HUES64 (cell line): ENCODE measurements at regions not wholly inside any gene's neighbourhood (a gene's known extent, or its start where the extent isn't known, plus 50 kb on each side); places are given as distances from the start of the nearest gene placed in this dataset.

ENCODE experiments used
- H3K27ac ChIP-seq: 2 replicates; pipeline ENCODE4 v1.7.0; 2013; ENCODE audit warnings: low read depth, low read length, inconsistent platforms
- H3K27me3 ChIP-seq: 2 replicates; pipeline ENCODE4 v1.6.1; 2013; ENCODE audit warnings: mild to moderate bottlenecking, low read length; ENCODE audit not compliant: insufficient read depth
- H3K36me3 ChIP-seq: 2 replicates; pipeline ENCODE4 v1.6.1; 2013; ENCODE audit warnings: mild to moderate bottlenecking, low read length; ENCODE audit not compliant: insufficient read depth
- H3K4me1 ChIP-seq: 2 replicates; pipeline ENCODE4 v1.6.1; 2013; ENCODE audit warnings: mild to moderate bottlenecking, low read length, moderate library complexity; ENCODE audit not compliant: insufficient read depth
- H3K4me3 ChIP-seq: 2 replicates; pipeline ENCODE4 v1.5.1; 2013; ENCODE audit warnings: mild to moderate bottlenecking, low read length, moderate library complexity
- H3K9ac ChIP-seq: 2 replicates; pipeline ENCODE4 v1.6.1; 2013; ENCODE audit warnings: mild to moderate bottlenecking, low read depth, low read length
- H3K9me3 ChIP-seq: 2 replicates; pipeline ENCODE4 v1.6.1; 2013; ENCODE audit warnings: low read depth, low read length; ENCODE audit not compliant: insufficient read depth
- WGBS: fragments of 150-250, 120-280 bp; methylation state at CpG from one replicate; pipeline ENCODE4 v1.1.7; 2013; ENCODE audit warnings: missing lambda C conversion rate; 5-methylcytosine and 5-hydroxymethylcytosine counted together

- H3K9me3 ChIP-seq = no peaks in the 10 kb centered on the region
- peaks cover 10% of the 10 kb centered on the region for H3K4me1 ChIP-seq
- no peak overlapping the region for H3K9ac ChIP-seq
- H3K27ac ChIP-seq = no peak overlapping the region
- H3K36me3 ChIP-seq = no peaks in the 10 kb centered on the region
- no peaks in the 10 kb centered on the region for H3K27me3 ChIP-seq
- H3K4me3 ChIP-seq = no peak overlapping the region
Measured at GRCh38 chr1:81118550-81118949, 682.2 kb upstream of the ADGRL2 start.

GRCh38 chr1:81115422-81115821 is 685.3 kb upstream of the ADGRL2 start:
- Histone ChIP-seq H3K4me3 (no peak overlapping the region), H3K4me1 (peaks cover 10% of the 10 kb centered on the region), H3K27ac (no peak overlapping the region), H3K27me3 (no peaks in the 10 kb centered on the region), H3K9me3 (no peaks in the 10 kb centered on the region), H3K36me3 (no peaks in the 10 kb centered on the region), H3K9ac (no peak overlapping the region)
- 91% methylated on average over 2 of the region's 2 CpGs for WGBS

- WGBS = 88% methylated on average over 4 of the region's 5 CpGs
- Histone ChIP-seq H3K27ac (no peak overlapping the region), H3K9ac (no peak overlapping the region)
Measured at GRCh38 chr1:81114191-81114590, 686.5 kb upstream of the ADGRL2 start.

GRCh38 chr1:81113688-81114087 is 687.0 kb upstream of the ADGRL2 start:
- Histone ChIP-seq H3K4me3 (no peak overlapping the region), H3K9me3 (no peaks in the 10 kb centered on the region), H3K9ac (no peak overlapping the region), H3K36me3 (no peaks in the 10 kb centered on the region), H3K27me3 (no peaks in the 10 kb centered on the region), H3K4me1 (peaks cover 10% of the 10 kb centered on the region), H3K27ac (no peak overlapping the region)

More at GRCh38 chr1:81114191-81114590, 686.5 kb upstream of the ADGRL2 start:
- H3K4me1 ChIP-seq = peaks cover 10% of the 10 kb centered on the region
- H3K36me3 ChIP-seq = no peaks in the 10 kb centered on the region
- no peak overlapping the region for H3K4me3 ChIP-seq
- no peaks in the 10 kb centered on the region for H3K9me3 ChIP-seq
- H3K27me3 ChIP-seq = no peaks in the 10 kb centered on the region

GRCh38 chr1:81111818-81112217 is 688.9 kb upstream of the ADGRL2 start:
- 93% methylated on average over 1 of the region's 2 CpGs for WGBS
- H3K9ac ChIP-seq = no peak overlapping the region

GRCh38 chr1:81109038-81109437 is 691.7 kb upstream of the ADGRL2 start:
- H3K27ac ChIP-seq = no peak overlapping the region
- WGBS = 99% methylated on average over 4 of the region's 4 CpGs

More at GRCh38 chr1:81111818-81112217, 688.9 kb upstream of the ADGRL2 start:
- Histone ChIP-seq H3K4me1 (peaks cover 10% of the 10 kb centered on the region), H3K27me3 (no peaks in the 10 kb centered on the region), H3K9me3 (no peaks in the 10 kb centered on the region), H3K27ac (no peak overlapping the region), H3K4me3 (no peak overlapping the region), H3K36me3 (no peaks in the 10 kb centered on the region)

GRCh38 chr1:81097860-81098259 is 702.9 kb upstream of the ADGRL2 start:
- H3K27ac ChIP-seq = no peak overlapping the region
- 95% methylated on average over 2 of the region's 3 CpGs for WGBS
- H3K36me3 ChIP-seq = no peaks in the 10 kb centered on the region

More at GRCh38 chr1:81109038-81109437, 691.7 kb upstream of the ADGRL2 start:
- Histone ChIP-seq H3K36me3 (no peaks in the 10 kb centered on the region), H3K9ac (no peak overlapping the region), H3K4me1 (peaks cover 5% of the 10 kb centered on the region), H3K9me3 (no peaks in the 10 kb centered on the region), H3K27me3 (no peaks in the 10 kb centered on the region), H3K4me3 (no peak overlapping the region)

GRCh38 chr1:81073580-81073979 is 727.2 kb upstream of the ADGRL2 start:
- Histone ChIP-seq H3K4me3 (no peak overlapping the region), H3K36me3 (no peaks in the 10 kb centered on the region), H3K27ac (no peak overlapping the region), H3K9me3 (no peaks in the 10 kb centered on the region), H3K27me3 (no peaks in the 10 kb centered on the region), H3K4me1 (peaks cover 13% of the 10 kb centered on the region), H3K9ac (no peak overlapping the region)
- no CpG with 5 or more reads among the region's 1 CpG for WGBS

More at GRCh38 chr1:81097860-81098259, 702.9 kb upstream of the ADGRL2 start:
- Histone ChIP-seq H3K27me3 (no peaks in the 10 kb centered on the region), H3K4me1 (no peaks in the 10 kb centered on the region), H3K9ac (no peak overlapping the region), H3K4me3 (no peak overlapping the region), H3K9me3 (no peaks in the 10 kb centered on the region; the same call in 1 of the 2 replicates)

GRCh38 chr1:81071969-81072753 is 728.6 kb upstream of the ADGRL2 start:
- no peak overlapping the region for H3K4me3 ChIP-seq
- H3K4me1 ChIP-seq = peaks cover 13% of the 10 kb centered on the region
- no peak overlapping the region for H3K9ac ChIP-seq
- no peaks in the 10 kb centered on the region for H3K36me3 ChIP-seq
- WGBS = 95% methylated on average over 2 of the region's 3 CpGs
- no peaks in the 10 kb centered on the region for H3K27me3 ChIP-seq
- H3K9me3 ChIP-seq = no peaks in the 10 kb centered on the region
- no peak overlapping the region for H3K27ac ChIP-seq

GRCh38 chr1:81071072-81071858 is 729.5 kb upstream of the ADGRL2 start:
- Histone ChIP-seq H3K4me1 (peaks cover 13% of the 10 kb centered on the region), H3K36me3 (no peaks in the 10 kb centered on the region), H3K27ac (no peak overlapping the region), H3K27me3 (no peaks in the 10 kb centered on the region), H3K9me3 (no peaks in the 10 kb centered on the region), H3K9ac (no peak overlapping the region), H3K4me3 (no peak overlapping the region)
- WGBS = 100% methylated on average over 1 of the region's 1 CpG

GRCh38 chr1:81069856-81070255 is 730.9 kb upstream of the ADGRL2 start:
- WGBS = 95% methylated on average over 3 of the region's 3 CpGs
- H3K27ac ChIP-seq = no peak overlapping the region

More at GRCh38 chr1:81069856-81070255, 730.9 kb upstream of the ADGRL2 start:
- no peak overlapping the region for H3K9ac ChIP-seq
- no peaks in the 10 kb centered on the region for H3K36me3 ChIP-seq
- no peaks in the 10 kb centered on the region for H3K27me3 ChIP-seq
- H3K9me3 ChIP-seq = no peaks in the 10 kb centered on the region
- no peak overlapping the region for H3K4me3 ChIP-seq
- H3K4me1 ChIP-seq = peaks cover 17% of the 10 kb centered on the region
